ENCODE measurements at regions not wholly inside any gene's neighbourhood (a gene's known extent, or its start where the extent isn't known, plus 50 kb on each side); places are given as distances from the start of the nearest gene placed in this dataset.

GRCh38 chr5:98041661-98042060 is 731.8 kb upstream of the RGMB start:
- DNase-seq (ENCODE audit: low read depth, low spot score), result no peak

- no peak for DNase-seq (ENCODE audit: low read depth, low spot score)
Observed at GRCh38 chr5:98042521-98042920, 730.9 kb upstream of the RGMB start.

- no peak for DNase-seq (ENCODE audit: low read depth, low spot score)
Observed at GRCh38 chr5:98042961-98043360, 730.5 kb upstream of the RGMB start.

- DNase-seq (ENCODE audit: low read depth, low spot score), result no peak
Observed at GRCh38 chr5:98050583-98050982, 722.9 kb upstream of the RGMB start.

- DNase-seq (ENCODE audit: low read depth, low spot score), result no peak
Observed at GRCh38 chr5:98053170-98053569, 720.3 kb upstream of the RGMB start.

GRCh38 chr5:98060148-98060547 is 713.3 kb upstream of the RGMB start:
- DNase-seq (ENCODE audit: low read depth, low spot score), result no peak

GRCh38 chr5:98064118-98064685 is 709.3 kb upstream of the RGMB start:
- no peak for DNase-seq (ENCODE audit: low read depth, low spot score)

GRCh38 chr5:98065261-98065909 is 708.1 kb upstream of the RGMB start:
- no peak for DNase-seq (ENCODE audit: low read depth, low spot score)

GRCh38 chr5:98066910-98067309 is 706.6 kb upstream of the RGMB start:
- DNase-seq (ENCODE audit: low read depth, low spot score), result no peak

GRCh38 chr5:98069876-98070512 is 703.5 kb upstream of the RGMB start:
- no peak for DNase-seq (ENCODE audit: low read depth, low spot score)

GRCh38 chr5:98072921-98073320 is 700.5 kb upstream of the RGMB start:
- no peak for DNase-seq (ENCODE audit: low read depth, low spot score)

GRCh38 chr5:98076501-98076900 is 697.0 kb upstream of the RGMB start:
- DNase-seq (ENCODE audit: low read depth, low spot score), result no peak

- DNase-seq (ENCODE audit: low read depth, low spot score), result no peak
Observed at GRCh38 chr5:98085593-98085992, 687.9 kb upstream of the RGMB start.

GRCh38 chr5:98095072-98095471 is 678.4 kb upstream of the RGMB start:
- DNase-seq (ENCODE audit: low read depth, low spot score), result no peak

GRCh38 chr5:98096155-98096554 is 677.3 kb upstream of the RGMB start:
- DNase-seq (ENCODE audit: low read depth, low spot score), result no peak

- peak; percentile 5 for DNase-seq (ENCODE audit: low read depth, low spot score)
Observed at GRCh38 chr5:98099448-98100105, 673.9 kb upstream of the RGMB start.

GRCh38 chr5:98101131-98101530 is 672.3 kb upstream of the RGMB start:
- no peak for DNase-seq (ENCODE audit: low read depth, low spot score)

GRCh38 chr5:98102936-98103335 is 670.5 kb upstream of the RGMB start:
- no peak for DNase-seq (ENCODE audit: low read depth, low spot score)

GRCh38 chr5:98103807-98104206 is 669.7 kb upstream of the RGMB start:
- DNase-seq (ENCODE audit: low read depth, low spot score), result no peak

- no peak for DNase-seq (ENCODE audit: low read depth, low spot score)
Observed at GRCh38 chr5:98104454-98105188, 668.8 kb upstream of the RGMB start.

- DNase-seq (ENCODE audit: low read depth, low spot score), result no peak
Observed at GRCh38 chr5:98105681-98106080, 667.8 kb upstream of the RGMB start.

Data from pulmonary artery endothelial cell (primary cell).